ENCODE measurements at regions not wholly inside any gene's neighbourhood (a gene's known extent, or its start where the extent isn't known, plus 50 kb on each side); places are given as distances from the start of the nearest gene placed in this dataset.

GRCh38 chr13:33583398-33583797, 234.6 kb upstream of the RFC3 start:
- Histone ChIP-seq H3K27ac (ENCODE audit: low read depth, low read length) (no peak overlapping the region), H3K4me3 (ENCODE audit: low read length in 3 of 3) (no peak overlapping the region), H3K36me3 (ENCODE audit: control insufficient read depth in 3 of 3, insufficient read depth in 3 of 3, low read length in 3 of 3) (no peaks in the 10 kb centered on the region), H3K9ac (ENCODE audit: low read depth in 1 of 3, low read length in 3 of 3) (no peak overlapping the region), H3K4me1 (ENCODE audit: control insufficient read depth in 3 of 3, insufficient read depth in 3 of 3, low read length in 3 of 3) (no peaks in the 10 kb centered on the region), H3K9me3 (ENCODE audit: control insufficient read depth in 3 of 3, low read length in 3 of 3) (no peaks in the 10 kb centered on the region), H3K27me3 (ENCODE audit: control insufficient read depth in 3 of 3, insufficient read depth in 3 of 3, low read length in 3 of 3) (no peaks in the 10 kb centered on the region)

GRCh38 chr13:33590936-33591335, 227.0 kb upstream of the RFC3 start:
- H3K36me3 ChIP-seq (ENCODE audit: control insufficient read depth in 3 of 3, insufficient read depth in 3 of 3, low read length in 3 of 3): no peaks in the 10 kb centered on the region
- H3K27me3 ChIP-seq (ENCODE audit: control insufficient read depth in 3 of 3, insufficient read depth in 3 of 3, low read length in 3 of 3): no peaks in the 10 kb centered on the region
- H3K9ac ChIP-seq (ENCODE audit: low read depth in 1 of 3, low read length in 3 of 3): no peak overlapping the region
- H3K4me1 ChIP-seq (ENCODE audit: control insufficient read depth in 3 of 3, insufficient read depth in 3 of 3, low read length in 3 of 3): no peaks in the 10 kb centered on the region
- H3K27ac ChIP-seq (ENCODE audit: low read depth, low read length): no peak overlapping the region
- no peaks in the 10 kb centered on the region for H3K9me3 ChIP-seq (ENCODE audit: control insufficient read depth in 3 of 3, low read length in 3 of 3)
- no peak overlapping the region for H3K4me3 ChIP-seq (ENCODE audit: low read length in 3 of 3)

- Histone ChIP-seq H3K36me3 (ENCODE audit: control insufficient read depth in 3 of 3, insufficient read depth in 3 of 3, low read length in 3 of 3) (no peaks in the 10 kb centered on the region), H3K4me3 (ENCODE audit: low read length in 3 of 3) (no peak overlapping the region), H3K4me1 (ENCODE audit: control insufficient read depth in 3 of 3, insufficient read depth in 3 of 3, low read length in 3 of 3) (peaks cover 6 to 15% (median 7%) of the 10 kb centered on the region in 3 donors), H3K9ac (ENCODE audit: low read depth in 1 of 3, low read length in 3 of 3) (no peak overlapping the region), H3K27ac (ENCODE audit: low read depth, low read length) (no peak overlapping the region), H3K27me3 (ENCODE audit: control insufficient read depth in 3 of 3, insufficient read depth in 3 of 3, low read length in 3 of 3) (no peaks in the 10 kb centered on the region), H3K9me3 (ENCODE audit: control insufficient read depth in 3 of 3, low read length in 3 of 3) (no peaks in the 10 kb centered on the region)
These were observed 211.3 kb upstream of the RFC3 start for GRCh38 chr13:33606692-33607091.

- Histone ChIP-seq H3K27ac (ENCODE audit: low read depth, low read length) (peak overlapping the region; percentile 88), H3K9ac (ENCODE audit: low read depth in 1 of 3, low read length in 3 of 3) (peak overlapping the region; percentile 71 to 90 (median 82)), H3K36me3 (ENCODE audit: control insufficient read depth in 3 of 3, insufficient read depth in 3 of 3, low read length in 3 of 3) (no peaks in the 10 kb centered on the region), H3K27me3 (ENCODE audit: control insufficient read depth in 3 of 3, insufficient read depth in 3 of 3, low read length in 3 of 3) (no peaks in the 10 kb centered on the region), H3K9me3 (ENCODE audit: control insufficient read depth in 3 of 3, low read length in 3 of 3) (no peaks in the 10 kb centered on the region), H3K4me1 (ENCODE audit: control insufficient read depth in 3 of 3, insufficient read depth in 3 of 3, low read length in 3 of 3) (peaks cover 18 to 45% (median 31%) of the 10 kb centered on the region in 3 donors), H3K4me3 (ENCODE audit: low read length in 3 of 3) (peak overlapping the region; percentile 65 to 79 (median 71))
These were observed 207.4 kb upstream of the RFC3 start for GRCh38 chr13:33610438-33611120.

- H3K9me3 ChIP-seq (ENCODE audit: control insufficient read depth in 3 of 3, low read length in 3 of 3): no peaks in the 10 kb centered on the region
- peak overlapping the region; percentile 88 for H3K27ac ChIP-seq (ENCODE audit: low read depth, low read length)
- H3K36me3 ChIP-seq (ENCODE audit: control insufficient read depth in 3 of 3, insufficient read depth in 3 of 3, low read length in 3 of 3): no peaks in the 10 kb centered on the region
- H3K4me1 ChIP-seq (ENCODE audit: control insufficient read depth in 3 of 3, insufficient read depth in 3 of 3, low read length in 3 of 3): peaks cover 18 to 45% (median 32%) of the 10 kb centered on the region in 3 donors
- peak overlapping the region; percentile 65 to 79 (median 71) for H3K4me3 ChIP-seq (ENCODE audit: low read length in 3 of 3)
- H3K9ac ChIP-seq (ENCODE audit: low read depth in 1 of 3, low read length in 3 of 3): peak overlapping the region; percentile 71 to 90 (median 82)
- no peaks in the 10 kb centered on the region for H3K27me3 ChIP-seq (ENCODE audit: control insufficient read depth in 3 of 3, insufficient read depth in 3 of 3, low read length in 3 of 3)
These were observed 206.7 kb upstream of the RFC3 start for GRCh38 chr13:33611121-33611805.

- no peaks in the 10 kb centered on the region for H3K36me3 ChIP-seq (ENCODE audit: control insufficient read depth in 3 of 3, insufficient read depth in 3 of 3, low read length in 3 of 3)
- peak overlapping the region in 1 of 3 donors; percentile 9 for H3K4me3 ChIP-seq (ENCODE audit: low read length in 3 of 3)
- H3K9me3 ChIP-seq (ENCODE audit: control insufficient read depth in 3 of 3, low read length in 3 of 3): no peaks in the 10 kb centered on the region
- no peak overlapping the region for H3K27ac ChIP-seq (ENCODE audit: low read depth, low read length)
- no peak overlapping the region for H3K9ac ChIP-seq (ENCODE audit: low read depth in 1 of 3, low read length in 3 of 3)
- H3K27me3 ChIP-seq (ENCODE audit: control insufficient read depth in 3 of 3, insufficient read depth in 3 of 3, low read length in 3 of 3): no peaks in the 10 kb centered on the region
- H3K4me1 ChIP-seq (ENCODE audit: control insufficient read depth in 3 of 3, insufficient read depth in 3 of 3, low read length in 3 of 3): peaks cover 18 to 45% (median 32%) of the 10 kb centered on the region in 3 donors
These were observed 205.0 kb upstream of the RFC3 start for GRCh38 chr13:33612641-33613638.

GRCh38 chr13:33615436-33615835, 202.5 kb upstream of the RFC3 start:
- H3K9ac ChIP-seq (ENCODE audit: low read depth in 1 of 3, low read length in 3 of 3): no peak overlapping the region
- no peaks in the 10 kb centered on the region for H3K9me3 ChIP-seq (ENCODE audit: control insufficient read depth in 3 of 3, low read length in 3 of 3)
- peaks cover 18 to 43% (median 32%) of the 10 kb centered on the region in 3 donors for H3K4me1 ChIP-seq (ENCODE audit: control insufficient read depth in 3 of 3, insufficient read depth in 3 of 3, low read length in 3 of 3)
- no peaks in the 10 kb centered on the region for H3K27me3 ChIP-seq (ENCODE audit: control insufficient read depth in 3 of 3, insufficient read depth in 3 of 3, low read length in 3 of 3)
- no peak overlapping the region for H3K4me3 ChIP-seq (ENCODE audit: low read length in 3 of 3)
- H3K36me3 ChIP-seq (ENCODE audit: control insufficient read depth in 3 of 3, insufficient read depth in 3 of 3, low read length in 3 of 3): no peaks in the 10 kb centered on the region
- peak overlapping the region; percentile 15 for H3K27ac ChIP-seq (ENCODE audit: low read depth, low read length)

- Histone ChIP-seq H3K9me3 (ENCODE audit: control insufficient read depth in 3 of 3, low read length in 3 of 3) (no peaks in the 10 kb centered on the region), H3K4me3 (ENCODE audit: low read length in 3 of 3) (no peak overlapping the region), H3K9ac (ENCODE audit: low read depth in 1 of 3, low read length in 3 of 3) (no peak overlapping the region), H3K27me3 (ENCODE audit: control insufficient read depth in 3 of 3, insufficient read depth in 3 of 3, low read length in 3 of 3) (no peaks in the 10 kb centered on the region), H3K36me3 (ENCODE audit: control insufficient read depth in 3 of 3, insufficient read depth in 3 of 3, low read length in 3 of 3) (no peaks in the 10 kb centered on the region), H3K4me1 (ENCODE audit: control insufficient read depth in 3 of 3, insufficient read depth in 3 of 3, low read length in 3 of 3) (peaks cover 18 to 36% (median 30%) of the 10 kb centered on the region in 3 donors), H3K27ac (ENCODE audit: low read depth, low read length) (no peak overlapping the region)
These were observed 201.8 kb upstream of the RFC3 start for GRCh38 chr13:33616130-33616529.

- no peaks in the 10 kb centered on the region for H3K27me3 ChIP-seq (ENCODE audit: control insufficient read depth in 3 of 3, insufficient read depth in 3 of 3, low read length in 3 of 3)
- no peaks in the 10 kb centered on the region for H3K36me3 ChIP-seq (ENCODE audit: control insufficient read depth in 3 of 3, insufficient read depth in 3 of 3, low read length in 3 of 3)
- no peaks in the 10 kb centered on the region for H3K9me3 ChIP-seq (ENCODE audit: control insufficient read depth in 3 of 3, low read length in 3 of 3)
- H3K4me1 ChIP-seq (ENCODE audit: control insufficient read depth in 3 of 3, insufficient read depth in 3 of 3, low read length in 3 of 3): peaks cover 9 to 27% (median 23%) of the 10 kb centered on the region in 3 donors
- H3K4me3 ChIP-seq (ENCODE audit: low read length in 3 of 3): no peak overlapping the region
- no peak overlapping the region for H3K9ac ChIP-seq (ENCODE audit: low read depth in 1 of 3, low read length in 3 of 3)
- H3K27ac ChIP-seq (ENCODE audit: low read depth, low read length): no peak overlapping the region
These were observed 200.9 kb upstream of the RFC3 start for GRCh38 chr13:33617055-33617454.

Measured in skeletal muscle tissue (tissue), 3 donors.